Effector memory CD8-positive, alpha-beta T cell (primary cell): ENCODE measurements at regions not wholly inside any gene's neighbourhood (a gene's known extent, or its start where the extent isn't known, plus 50 kb on each side); places are given as distances from the start of the nearest gene placed in this dataset.

Experiments
- ATAC-seq: fragments of 150-1000 bp; cut with Tn5 transposase; replicated peaks from 2 replicates; pipeline ENCODE4 v1.10.0; 2021; ENCODE audit warnings: mild to moderate bottlenecking, moderate library complexity
- DNase-seq, 3 experiments: peaks; one replicate each; pipeline ENCODE4 v3.0.0; 2021
- H3K27ac Mint-ChIP-seq, 2 donors: one replicate each; pipeline ENCODE4 v1.8.0; 2022; ENCODE audit warnings: mild to moderate bottlenecking in 2 of 2, mixed read lengths in 2 of 2, moderate library complexity in 2 of 2
- H3K27me3 Mint-ChIP-seq, 2 donors: one replicate each; pipeline ENCODE4 v1.8.0; 2022; ENCODE audit warnings: mixed read lengths in 2 of 2
- H3K36me3 Mint-ChIP-seq: one replicate; pipeline ENCODE4 v1.8.0; 2022; ENCODE audit warnings: mild to moderate bottlenecking, moderate library complexity, mixed read lengths; ENCODE audit not compliant: insufficient read depth
- H3K4me1 Mint-ChIP-seq, 2 donors: one replicate each; pipeline ENCODE4 v1.8.0; 2022; ENCODE audit warnings: low read depth in 2 of 2, mixed read lengths in 2 of 2
- H3K4me3 Mint-ChIP-seq, 2 donors: one replicate each; pipeline ENCODE4 v1.8.0; 2022; ENCODE audit warnings: mild to moderate bottlenecking in 2 of 2, mixed read lengths in 2 of 2, moderate library complexity in 2 of 2
- H3K9me3 Mint-ChIP-seq, 2 donors: one replicate each; pipeline ENCODE4 v1.8.0; 2022; ENCODE audit warnings: mixed read lengths in 2 of 2

- DNase-seq (no peak), ATAC-seq (no peak)
- H3K9me3 Mint-ChIP-seq: no peaks in the 10 kb centered on the region
- no peaks in the 10 kb centered on the region for H3K36me3 Mint-ChIP-seq
- no peak overlapping the region for H3K4me3 Mint-ChIP-seq
- peaks cover 0 to 18% of the 10 kb centered on the region in 2 donors for H3K27me3 Mint-ChIP-seq
- H3K27ac Mint-ChIP-seq: no peak overlapping the region
- H3K4me1 Mint-ChIP-seq: no peaks in the 10 kb centered on the region
These were observed 62.0 kb downstream of the SUCNR1 start for GRCh38 chr3:151935446-151935845.

GRCh38 chr3:151940481-151940880 lies 67.0 kb downstream of the SUCNR1 start:
- no peaks in the 10 kb centered on the region for H3K9me3 Mint-ChIP-seq
- ATAC-seq: no peak
- H3K27me3 Mint-ChIP-seq: peaks cover 0 to 17% of the 10 kb centered on the region in 2 donors
- DNase-seq: no peak
- no peak overlapping the region for H3K4me3 Mint-ChIP-seq
- no peak overlapping the region for H3K27ac Mint-ChIP-seq
- H3K36me3 Mint-ChIP-seq: no peaks in the 10 kb centered on the region
- H3K4me1 Mint-ChIP-seq: no peaks in the 10 kb centered on the region

GRCh38 chr3:151943539-151943938 lies 70.1 kb downstream of the SUCNR1 start:
- no peaks in the 10 kb centered on the region for H3K4me1 Mint-ChIP-seq
- no peak for DNase-seq
- no peak overlapping the region for H3K4me3 Mint-ChIP-seq
- peaks cover 24 to 32% of the 10 kb centered on the region in 2 donors for H3K27me3 Mint-ChIP-seq
- no peaks in the 10 kb centered on the region for H3K9me3 Mint-ChIP-seq
- H3K36me3 Mint-ChIP-seq: no peaks in the 10 kb centered on the region
- no peak overlapping the region for H3K27ac Mint-ChIP-seq
- no peak for ATAC-seq

- Mint-ChIP-seq H3K27ac (no peak overlapping the region), H3K4me1 (no peaks in the 10 kb centered on the region), H3K9me3 (no peaks in the 10 kb centered on the region), H3K36me3 (no peaks in the 10 kb centered on the region), H3K4me3 (no peak overlapping the region), H3K27me3 (peaks cover 25 to 28% of the 10 kb centered on the region in 2 donors)
- ATAC-seq (no peak), DNase-seq (no peak)
These were observed 70.9 kb downstream of the SUCNR1 start for GRCh38 chr3:151944356-151944755.

- Mint-ChIP-seq H3K36me3 (no peaks in the 10 kb centered on the region), H3K9me3 (no peaks in the 10 kb centered on the region), H3K4me3 (no peak overlapping the region), H3K4me1 (no peaks in the 10 kb centered on the region), H3K27ac (no peak overlapping the region), H3K27me3 (peaks cover 33 to 42% of the 10 kb centered on the region in 2 donors)
- DNase-seq (no peak), ATAC-seq (no peak)
These were observed 73.2 kb downstream of the SUCNR1 start for GRCh38 chr3:151946606-151947005.

- H3K27me3 Mint-ChIP-seq: peaks cover 45 to 47% of the 10 kb centered on the region in 2 donors
- no peaks in the 10 kb centered on the region for H3K9me3 Mint-ChIP-seq
- H3K4me3 Mint-ChIP-seq: no peak overlapping the region
- peaks cover 3% of the 10 kb centered on the region for H3K36me3 Mint-ChIP-seq
- DNase-seq (no peak), ATAC-seq (no peak)
- no peak overlapping the region for H3K27ac Mint-ChIP-seq
- no peaks in the 10 kb centered on the region for H3K4me1 Mint-ChIP-seq
These were observed 76.3 kb downstream of the SUCNR1 start for GRCh38 chr3:151949706-151950105.

- no peak overlapping the region for H3K27ac Mint-ChIP-seq
- no peaks in the 10 kb centered on the region for H3K4me1 Mint-ChIP-seq
- H3K4me3 Mint-ChIP-seq: no peak overlapping the region
- H3K36me3 Mint-ChIP-seq: peaks cover 3% of the 10 kb centered on the region
- H3K9me3 Mint-ChIP-seq: no peaks in the 10 kb centered on the region
- H3K27me3 Mint-ChIP-seq: peaks cover 14 to 24% of the 10 kb centered on the region in 2 donors
- ATAC-seq (no peak), DNase-seq (no peak)
These were observed 81.9 kb downstream of the SUCNR1 start for GRCh38 chr3:151955356-151955755.

GRCh38 chr3:151960961-151961580 lies 87.6 kb downstream of the SUCNR1 start:
- DNase-seq (no peak), ATAC-seq (no peak)
- H3K36me3 Mint-ChIP-seq: no peaks in the 10 kb centered on the region
- H3K27ac Mint-ChIP-seq: no peak overlapping the region
- no peaks in the 10 kb centered on the region for H3K9me3 Mint-ChIP-seq
- no peaks in the 10 kb centered on the region for H3K4me1 Mint-ChIP-seq
- H3K27me3 Mint-ChIP-seq: peaks cover 18 to 24% of the 10 kb centered on the region in 2 donors
- H3K4me3 Mint-ChIP-seq: no peak overlapping the region

GRCh38 chr3:151962352-151962751 lies 88.9 kb downstream of the SUCNR1 start:
- ATAC-seq: no peak
- no peaks in the 10 kb centered on the region for H3K36me3 Mint-ChIP-seq
- peaks cover 17 to 31% of the 10 kb centered on the region in 2 donors for H3K27me3 Mint-ChIP-seq
- H3K4me3 Mint-ChIP-seq: no peak overlapping the region
- H3K4me1 Mint-ChIP-seq: no peaks in the 10 kb centered on the region
- no peak overlapping the region for H3K27ac Mint-ChIP-seq
- DNase-seq: no peak
- no peaks in the 10 kb centered on the region for H3K9me3 Mint-ChIP-seq

- Mint-ChIP-seq H3K4me3 (no peak overlapping the region), H3K27me3 (peaks cover 17 to 34% of the 10 kb centered on the region in 2 donors), H3K4me1 (no peaks in the 10 kb centered on the region), H3K36me3 (no peaks in the 10 kb centered on the region), H3K9me3 (no peaks in the 10 kb centered on the region), H3K27ac (no peak overlapping the region)
- no peak for ATAC-seq
- DNase-seq: no peak
These were observed 89.5 kb downstream of the SUCNR1 start for GRCh38 chr3:151962912-151963311.

GRCh38 chr3:151964743-151965142 lies 91.3 kb downstream of the SUCNR1 start:
- Mint-ChIP-seq H3K4me3 (no peak overlapping the region), H3K9me3 (no peaks in the 10 kb centered on the region), H3K27ac (no peak overlapping the region), H3K27me3 (peaks cover 17 to 34% of the 10 kb centered on the region in 2 donors), H3K4me1 (no peaks in the 10 kb centered on the region), H3K36me3 (no peaks in the 10 kb centered on the region)
- ATAC-seq (no peak), DNase-seq (no peak)

GRCh38 chr3:151969026-151969642 lies 95.7 kb downstream of the SUCNR1 start:
- no peaks in the 10 kb centered on the region for H3K4me1 Mint-ChIP-seq
- H3K4me3 Mint-ChIP-seq: no peak overlapping the region
- H3K27me3 Mint-ChIP-seq: peaks cover 11 to 34% of the 10 kb centered on the region in 2 donors
- H3K27ac Mint-ChIP-seq: no peak overlapping the region
- H3K36me3 Mint-ChIP-seq: no peaks in the 10 kb centered on the region
- no peak for ATAC-seq
- H3K9me3 Mint-ChIP-seq: no peaks in the 10 kb centered on the region
- no peak for DNase-seq

- DNase-seq (no peak), ATAC-seq (no peak)
- Mint-ChIP-seq H3K27me3 (peaks cover 6% of the 10 kb centered on the region in 2 donors), H3K9me3 (no peaks in the 10 kb centered on the region), H3K36me3 (no peaks in the 10 kb centered on the region), H3K4me3 (no peak overlapping the region), H3K4me1 (no peaks in the 10 kb centered on the region), H3K27ac (no peak overlapping the region)
These were observed 98.6 kb downstream of the SUCNR1 start for GRCh38 chr3:151971814-151972579.

- peaks cover 11 to 12% of the 10 kb centered on the region in 2 donors for H3K27me3 Mint-ChIP-seq
- H3K9me3 Mint-ChIP-seq: no peaks in the 10 kb centered on the region
- no peaks in the 10 kb centered on the region for H3K4me1 Mint-ChIP-seq
- H3K27ac Mint-ChIP-seq: no peak overlapping the region
- ATAC-seq (no peak), DNase-seq (no peak)
- H3K36me3 Mint-ChIP-seq: no peaks in the 10 kb centered on the region
- H3K4me3 Mint-ChIP-seq: no peak overlapping the region
These were observed 100.6 kb downstream of the SUCNR1 start for GRCh38 chr3:151974067-151974466.
